Breast epithelium (tissue), 4 donors: ENCODE measurements at regions not wholly inside any gene's neighbourhood (a gene's known extent, or its start where the extent isn't known, plus 50 kb on each side); places are given as distances from the start of the nearest gene placed in this dataset.

Experiments
- DNase-seq, 2 donors: peaks; one replicate each; pipeline ENCODE4 v3.0.0-alpha.2; 2019; ENCODE audit warnings: low spot score in 2 of 2
- H3K27ac ChIP-seq, 2 donors: fragments of 200-600 bp; sonication (generic) in 1 of 2; one replicate each; pipeline ENCODE4 v1.5.1; 2016 to 2019; ENCODE audit warnings: mild to moderate bottlenecking in 1 of 2
- H3K27me3 ChIP-seq, 2 donors: fragments of 200-600 bp; sonication (generic) in 1 of 2; one replicate each; pipeline versions ENCODE4 v1.5.1 to v1.6.0; 2017 to 2019; ENCODE audit warnings: control low read depth in 1 of 2, mild to moderate bottlenecking in 1 of 2
- H3K36me3 ChIP-seq: fragments of 200-600 bp; one replicate; pipeline ENCODE4 v1.5.1; 2019
- H3K4me1 ChIP-seq, 2 donors: fragments of 200-600 bp; sonication (generic); one replicate each; pipeline ENCODE4 v1.5.1; 2016 to 2019; ENCODE audit warnings: control low read depth in 1 of 2
- H3K4me3 ChIP-seq, 3 donors: fragments of 200-600 bp; sonication (generic); 1 replicate in 2 of 3; 2 replicates in 1 of 3; pipeline ENCODE4 v1.5.1; 2016 to 2019; ENCODE audit warnings: mild to moderate bottlenecking in 3 of 3, moderate library complexity in 2 of 3
- H3K9me3 ChIP-seq, 2 donors: fragments of 200-600 bp; sonication (generic) in 1 of 2; one replicate each; pipeline ENCODE4 v1.5.1; 2016 to 2019; ENCODE audit warnings: control low read depth in 1 of 2
- CTCF ChIP-seq, 3 donors: fragments of 450-650 bp; IDR thresholded peaks; one replicate each; pipeline ENCODE4 v1.5.1; 2016 to 2017; ENCODE audit warnings: antibody characterized with exemption in 3 of 3, mild to moderate bottlenecking in 3 of 3, moderate library complexity in 3 of 3
- POLR2A ChIP-seq: fragments of 450-650 bp; IDR thresholded peaks from one replicate; pipeline ENCODE4 v1.6.1; 2016; ENCODE audit warnings: antibody characterized with exemption, mild to moderate bottlenecking, moderate library complexity
- POLR2AphosphoS5 ChIP-seq, 3 donors: sonication (generic); formaldehyde crosslinking; IDR thresholded peaks; one replicate each; pipeline ENCODE4 v1.6.1; 2017; ENCODE audit warnings: antibody characterized with exemption in 3 of 3
- intact Hi-C: fragments of 100-400 bp; cut with DNase I; formaldehyde crosslinking; loops from one replicate; pipeline ENCODE4 v1.15.1; 2023; ENCODE audit warnings: low total_unique reads

DNA sequence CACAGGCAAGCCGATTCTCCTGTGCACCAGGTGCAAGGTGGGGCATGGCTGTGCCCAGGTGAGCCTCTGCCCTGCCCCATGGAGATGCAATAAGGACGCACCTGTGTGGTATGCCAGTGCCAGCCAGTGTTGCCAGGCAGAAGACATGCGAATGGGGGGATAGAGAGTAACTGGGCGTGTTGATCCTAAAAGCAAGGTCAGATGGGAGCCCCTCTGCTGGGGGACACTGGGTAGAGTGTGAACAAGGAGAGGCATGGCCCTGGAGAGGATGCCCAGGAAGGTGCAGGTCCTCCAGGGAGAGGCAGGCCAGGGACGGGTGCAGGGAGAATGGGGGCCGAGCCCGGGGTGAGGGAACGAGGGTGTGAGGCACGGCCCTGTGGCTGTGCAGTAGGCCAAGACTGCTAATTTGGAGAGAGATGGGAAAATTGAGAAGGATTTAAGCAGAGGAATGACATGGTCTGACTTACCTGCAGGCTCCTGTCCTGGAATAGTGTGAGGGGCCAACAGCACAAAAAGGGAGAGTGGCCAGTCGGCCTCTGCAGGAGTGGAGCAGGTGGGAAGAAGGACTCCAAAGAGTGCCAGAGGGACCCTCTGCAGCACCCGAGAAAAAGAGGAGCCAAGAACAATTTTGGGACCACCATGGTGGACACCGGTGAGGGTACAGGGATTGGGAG lies 690.4 kb upstream of the HS6ST1 start:
- no peaks in the 10 kb centered on the region for H3K9me3 ChIP-seq
- H3K4me1 ChIP-seq, result no peaks in the 10 kb centered on the region
- no peak for DNase-seq
- TF ChIP-seq POLR2A (no peak), POLR2AphosphoS5 (IDR thresholded peaks at IDR 0.05) (no peak), CTCF (IDR thresholded peaks at IDR 0.05) (no peak)
- no peak overlapping the region for H3K27ac ChIP-seq
- no peak overlapping the region for H3K4me3 ChIP-seq
- intact Hi-C loops, result no loop called here
- H3K27me3 ChIP-seq, result no peaks in the 10 kb centered on the region
- no peaks in the 10 kb centered on the region for H3K36me3 ChIP-seq

GRCh38 chr2:129009555-129010146 lies 691.0 kb upstream of the HS6ST1 start:
- Histone ChIP-seq H3K4me1 (no peaks in the 10 kb centered on the region), H3K4me3 (no peak overlapping the region), H3K27ac (no peak overlapping the region), H3K9me3 (no peaks in the 10 kb centered on the region), H3K27me3 (no peaks in the 10 kb centered on the region), H3K36me3 (no peaks in the 10 kb centered on the region)
- intact Hi-C loops, result no loop called here
- no peak for DNase-seq
- TF ChIP-seq POLR2AphosphoS5 (IDR thresholded peaks at IDR 0.05), result no peak
- no peak for TF ChIP-seq POLR2A
- no peak for TF ChIP-seq CTCF (IDR thresholded peaks at IDR 0.05)

DNA sequence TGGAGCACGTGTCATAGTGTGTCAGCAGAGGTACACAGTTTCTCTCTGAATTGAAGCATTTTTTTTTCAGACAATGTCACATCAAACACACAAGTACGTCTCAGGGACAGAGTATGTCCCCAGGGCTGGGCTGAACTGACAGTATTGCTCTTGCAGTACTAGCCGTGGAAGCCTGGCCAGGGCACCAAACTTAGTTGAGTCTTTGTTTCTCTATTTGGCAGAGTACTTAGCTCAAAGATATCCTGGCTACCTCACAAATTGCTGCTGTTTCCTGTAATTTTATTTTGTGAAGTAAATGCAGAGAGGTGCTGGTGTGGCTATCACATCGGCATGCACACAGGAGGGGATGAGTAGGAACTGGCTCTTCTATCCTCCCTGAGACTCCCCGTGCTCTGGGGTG lies 691.6 kb upstream of the HS6ST1 start:
- no peaks in the 10 kb centered on the region for H3K9me3 ChIP-seq
- no peak overlapping the region for H3K4me3 ChIP-seq
- no peaks in the 10 kb centered on the region for H3K4me1 ChIP-seq
- H3K27ac ChIP-seq, result no peak overlapping the region
- TF ChIP-seq POLR2A, result no peak
- no peak for TF ChIP-seq CTCF (IDR thresholded peaks at IDR 0.05)
- TF ChIP-seq POLR2AphosphoS5 (IDR thresholded peaks at IDR 0.05), result no peak
- no peaks in the 10 kb centered on the region for H3K27me3 ChIP-seq
- DNase-seq, result no peak
- intact Hi-C loops, result no loop called here
- no peaks in the 10 kb centered on the region for H3K36me3 ChIP-seq

- no peaks in the 10 kb centered on the region for H3K9me3 ChIP-seq
- DNase-seq, result no peak
- no peaks in the 10 kb centered on the region for H3K36me3 ChIP-seq
- no peaks in the 10 kb centered on the region for H3K4me1 ChIP-seq
- H3K27ac ChIP-seq, result no peak overlapping the region
- TF ChIP-seq CTCF (IDR thresholded peaks at IDR 0.05), result no peak
- no peak overlapping the region for H3K4me3 ChIP-seq
- H3K27me3 ChIP-seq, result no peaks in the 10 kb centered on the region
- intact Hi-C loops, result no loop called here
These were observed 692.9 kb upstream of the HS6ST1 start for GRCh38 chr2:129011466-129012061.

GRCh38 chr2:129014432-129014831 lies 695.8 kb upstream of the HS6ST1 start:
- intact Hi-C loops, result no loop called here

More at GRCh38 chr2:129014432-129014831, 695.8 kb upstream of the HS6ST1 start:
- Histone ChIP-seq H3K27me3 (no peaks in the 10 kb centered on the region), H3K4me1 (no peaks in the 10 kb centered on the region), H3K36me3 (no peaks in the 10 kb centered on the region), H3K27ac (no peak overlapping the region), H3K4me3 (no peak overlapping the region), H3K9me3 (no peaks in the 10 kb centered on the region)
- no peak for DNase-seq
- TF ChIP-seq CTCF (IDR thresholded peaks at IDR 0.05), result no peak
- TF ChIP-seq POLR2AphosphoS5 (IDR thresholded peaks at IDR 0.05), result no peak
- no peak for TF ChIP-seq POLR2A
